ENCODE measurements at regions not wholly inside any gene's neighbourhood (a gene's known extent, or its start where the extent isn't known, plus 50 kb on each side); places are given as distances from the start of the nearest gene placed in this dataset.
"Not testable (repeated sequence)": the region's sequence is repeated elsewhere in the genome, so short reads cannot be mapped to it uniquely, and the experiment has no call there.

- H3K4me3 ChIP-seq; H3K4me1 ChIP-seq (ENCODE audit: insufficient read depth); H4K20me1 ChIP-seq (ENCODE audit: insufficient read depth); H3K27ac ChIP-seq; H3K9ac ChIP-seq; H3K79me2 ChIP-seq (ENCODE audit: insufficient read depth); H3K9me2 ChIP-seq (ENCODE audit: insufficient read depth); H3F3A ChIP-seq (ENCODE audit: insufficient read depth); H3K9me3 ChIP-seq (ENCODE audit: low read depth); H3K27me3 ChIP-seq (replicated peaks; ENCODE audit: insufficient read depth); H3K4me2 ChIP-seq (ENCODE audit: unreplicated experiment); H2AFZ ChIP-seq; in situ Hi-C loops (cut with MboI); DNase-seq; H3K36me3 ChIP-seq (ENCODE audit: low read depth): not testable (repeated sequence)
- WGBS, 2 experiments (ENCODE audit: low coverage in 1 of 2, low lambda C conversion rate in 2 of 2, missing lambda C conversion rate in 2 of 2), result 5 to 11% methylated on average over 4 of the region's 4 CpGs
These were observed 136.0 kb downstream of the OTOP1 start for GRCh38 chr4:4090720-4091119.

- H3K27ac ChIP-seq; H3K27me3 ChIP-seq (replicated peaks; ENCODE audit: insufficient read depth); H3K4me3 ChIP-seq; H3K36me3 ChIP-seq (ENCODE audit: low read depth); H3K9me2 ChIP-seq (ENCODE audit: insufficient read depth); H3K9ac ChIP-seq; H4K20me1 ChIP-seq (ENCODE audit: insufficient read depth); H2AFZ ChIP-seq; H3K4me2 ChIP-seq (ENCODE audit: unreplicated experiment); H3F3A ChIP-seq (ENCODE audit: insufficient read depth); H3K79me2 ChIP-seq (ENCODE audit: insufficient read depth); in situ Hi-C loops (cut with MboI); H3K4me1 ChIP-seq (ENCODE audit: insufficient read depth); H3K9me3 ChIP-seq (ENCODE audit: low read depth); DNase-seq: not testable (repeated sequence)
- 20% methylated on average over 2 to 4 of the region's 4 CpGs for WGBS, 2 experiments (ENCODE audit: low coverage in 1 of 2, low lambda C conversion rate in 2 of 2, missing lambda C conversion rate in 2 of 2)
These were observed 134.6 kb downstream of the OTOP1 start for GRCh38 chr4:4092159-4092558.

- H3F3A ChIP-seq (ENCODE audit: insufficient read depth); H3K9ac ChIP-seq; H3K4me1 ChIP-seq (ENCODE audit: insufficient read depth); H3K9me3 ChIP-seq (ENCODE audit: low read depth); DNase-seq; H2AFZ ChIP-seq; H3K36me3 ChIP-seq (ENCODE audit: low read depth); H3K27me3 ChIP-seq (replicated peaks; ENCODE audit: insufficient read depth); H3K79me2 ChIP-seq (ENCODE audit: insufficient read depth); H3K9me2 ChIP-seq (ENCODE audit: insufficient read depth); H3K27ac ChIP-seq; H4K20me1 ChIP-seq (ENCODE audit: insufficient read depth); H3K4me3 ChIP-seq; H3K4me2 ChIP-seq (ENCODE audit: unreplicated experiment): not testable (repeated sequence)
- WGBS, 2 experiments (ENCODE audit: low coverage in 1 of 2, low lambda C conversion rate in 2 of 2, missing lambda C conversion rate in 2 of 2), result 32 to 33% methylated on average over 2 to 3 of the region's 4 CpGs
- in situ Hi-C loops (cut with MboI), result loop anchor here (25.0 kb wide), 1 partner anchor 112 kb away; no protein-coding TSS in a partner anchor
These were observed 127.1 kb downstream of the OTOP1 start for GRCh38 chr4:4099610-4100009.

GRCh38 chr4:4106923-4107322 lies 119.8 kb downstream of the OTOP1 start:
- not testable (repeated sequence) for H3F3A ChIP-seq (ENCODE audit: insufficient read depth); H3K36me3 ChIP-seq (ENCODE audit: low read depth); H4K20me1 ChIP-seq (ENCODE audit: insufficient read depth); H3K9ac ChIP-seq; H3K9me2 ChIP-seq (ENCODE audit: insufficient read depth); H3K79me2 ChIP-seq (ENCODE audit: insufficient read depth); DNase-seq; H3K4me2 ChIP-seq (ENCODE audit: unreplicated experiment); H3K4me1 ChIP-seq (ENCODE audit: insufficient read depth); H3K27ac ChIP-seq; H3K9me3 ChIP-seq (ENCODE audit: low read depth)
- whole genome bisulfite sequencing, 2 experiments (ENCODE audit: low coverage in 1 of 2, low lambda C conversion rate in 2 of 2, missing lambda C conversion rate in 2 of 2), result 0 to 1% methylated on average over 4 to 21 of the region's 36 CpGs
- peaks cover 20% of the 10 kb centered on the region for H3K27me3 ChIP-seq (replicated peaks; ENCODE audit: insufficient read depth)
- peak overlapping the region; percentile 81; the same call in 1 of the 2 replicates for H2AFZ ChIP-seq
- in situ Hi-C loops (cut with MboI), result loop anchor here (25.0 kb wide), 1 partner anchor 120 kb away; no protein-coding TSS in a partner anchor
- H3K4me3 ChIP-seq, result peak overlapping the region; percentile 76; the same call in 1 of the 2 replicates

GRCh38 chr4:4107411-4108107 lies 119.2 kb downstream of the OTOP1 start:
- H3K9me3 ChIP-seq (ENCODE audit: low read depth); H3K4me1 ChIP-seq (ENCODE audit: insufficient read depth); H4K20me1 ChIP-seq (ENCODE audit: insufficient read depth); H3F3A ChIP-seq (ENCODE audit: insufficient read depth); H3K36me3 ChIP-seq (ENCODE audit: low read depth); H3K9ac ChIP-seq; H3K27ac ChIP-seq; H3K79me2 ChIP-seq (ENCODE audit: insufficient read depth); H3K9me2 ChIP-seq (ENCODE audit: insufficient read depth): not testable (repeated sequence)
- Histone ChIP-seq H2AFZ (peak overlapping the region; percentile 81), H3K4me2 (ENCODE audit: unreplicated experiment) (peak overlapping the region; percentile 73), H3K4me3 (peak overlapping the region; percentile 76), H3K27me3 (replicated peaks; ENCODE audit: insufficient read depth) (peaks cover 24% of the 10 kb centered on the region)
- DNase-seq, result peak; percentile 64
- WGBS, 2 experiments (ENCODE audit: low coverage in 1 of 2, low lambda C conversion rate in 2 of 2, missing lambda C conversion rate in 2 of 2), result 8 to 19% methylated on average over 17 to 37 of the region's 52 CpGs
- in situ Hi-C loops (cut with MboI), result loop anchor here (25.0 kb wide), 1 partner anchor 120 kb away; no protein-coding TSS in a partner anchor

GRCh38 chr4:4115381-4115780 lies 111.3 kb downstream of the OTOP1 start:
- H3K27me3 ChIP-seq (replicated peaks; ENCODE audit: insufficient read depth), result peaks cover 15% of the 10 kb centered on the region; the same call in 1 of the 2 replicates
- H3K9me2 ChIP-seq (ENCODE audit: insufficient read depth); H3K9me3 ChIP-seq (ENCODE audit: low read depth); H3F3A ChIP-seq (ENCODE audit: insufficient read depth); H2AFZ ChIP-seq; DNase-seq; H3K4me2 ChIP-seq (ENCODE audit: unreplicated experiment); H4K20me1 ChIP-seq (ENCODE audit: insufficient read depth); H3K9ac ChIP-seq; H3K27ac ChIP-seq; H3K79me2 ChIP-seq (ENCODE audit: insufficient read depth); H3K4me1 ChIP-seq (ENCODE audit: insufficient read depth); H3K36me3 ChIP-seq (ENCODE audit: low read depth); H3K4me3 ChIP-seq: not testable (repeated sequence)
- WGBS, 2 experiments (ENCODE audit: low coverage in 1 of 2, low lambda C conversion rate in 2 of 2, missing lambda C conversion rate in 2 of 2), result 48 to 77% methylated on average over 7 to 13 of the region's 13 CpGs
- in situ Hi-C loops (cut with MboI), result loop anchor here (25.0 kb wide), 1 partner anchor 128 kb away; no protein-coding TSS in a partner anchor

GRCh38 chr4:4116901-4117300 lies 109.8 kb downstream of the OTOP1 start:
- H3K79me2 ChIP-seq (ENCODE audit: insufficient read depth); H3K27ac ChIP-seq; H2AFZ ChIP-seq; H3F3A ChIP-seq (ENCODE audit: insufficient read depth); H3K4me1 ChIP-seq (ENCODE audit: insufficient read depth); H3K4me3 ChIP-seq; H3K4me2 ChIP-seq (ENCODE audit: unreplicated experiment); H3K9ac ChIP-seq; H3K9me2 ChIP-seq (ENCODE audit: insufficient read depth); H3K9me3 ChIP-seq (ENCODE audit: low read depth); H4K20me1 ChIP-seq (ENCODE audit: insufficient read depth); H3K27me3 ChIP-seq (replicated peaks; ENCODE audit: insufficient read depth); H3K36me3 ChIP-seq (ENCODE audit: low read depth): not testable (repeated sequence)
- WGBS, 2 experiments (ENCODE audit: low coverage in 1 of 2, low lambda C conversion rate in 2 of 2, missing lambda C conversion rate in 2 of 2), result 20 to 36% methylated on average over 1 of the region's 1 CpG
- in situ Hi-C loops (cut with MboI), result loop anchor here (25.0 kb wide), 1 partner anchor 130 kb away; no protein-coding TSS in a partner anchor
- peak; percentile 7 for DNase-seq

Measured in GM23248 (cell line).